ENCODE measurements at regions not wholly inside any gene's neighbourhood (a gene's known extent, or its start where the extent isn't known, plus 50 kb on each side); places are given as distances from the start of the nearest gene placed in this dataset.

DNA sequence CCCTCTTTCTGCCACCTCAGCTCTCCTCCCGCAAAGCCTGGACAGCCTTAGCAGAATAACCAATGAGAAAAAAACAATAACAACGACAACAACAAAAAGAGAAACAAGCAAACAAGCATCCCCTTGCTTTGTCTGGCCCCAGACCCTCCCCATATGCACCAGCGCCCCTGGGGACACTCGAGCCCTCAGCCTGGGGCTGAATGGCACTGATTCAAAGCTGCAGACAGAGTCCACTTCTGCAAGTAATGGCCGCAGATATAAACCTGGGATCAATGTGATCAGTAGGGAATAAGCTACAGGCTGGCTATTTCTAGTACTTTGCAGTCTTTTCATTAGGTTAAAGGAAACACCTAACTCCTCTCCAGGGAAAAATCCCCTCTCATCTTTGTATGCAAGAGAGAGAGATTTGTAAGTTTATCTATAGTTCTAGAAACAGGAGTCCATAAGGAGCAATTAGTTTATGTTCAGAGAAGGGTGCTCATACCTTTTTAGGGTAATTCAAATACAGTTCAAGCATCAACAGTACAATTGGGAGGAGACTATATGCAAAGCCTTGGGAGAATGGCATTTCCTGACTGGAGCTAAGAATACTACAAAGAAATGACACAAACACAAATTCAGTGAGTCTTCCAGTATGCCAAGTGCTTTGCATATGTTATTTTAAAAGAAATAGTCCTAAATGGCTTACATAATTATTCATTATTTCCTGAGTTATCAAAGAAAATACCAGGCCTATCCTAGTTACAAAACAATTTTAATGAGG is 122.3 kb upstream of the DDX18 start:
- FAIRE-seq = no peak
- no peak for DNase-seq (ENCODE audit: low spot score in 2 of 2)

DNA sequence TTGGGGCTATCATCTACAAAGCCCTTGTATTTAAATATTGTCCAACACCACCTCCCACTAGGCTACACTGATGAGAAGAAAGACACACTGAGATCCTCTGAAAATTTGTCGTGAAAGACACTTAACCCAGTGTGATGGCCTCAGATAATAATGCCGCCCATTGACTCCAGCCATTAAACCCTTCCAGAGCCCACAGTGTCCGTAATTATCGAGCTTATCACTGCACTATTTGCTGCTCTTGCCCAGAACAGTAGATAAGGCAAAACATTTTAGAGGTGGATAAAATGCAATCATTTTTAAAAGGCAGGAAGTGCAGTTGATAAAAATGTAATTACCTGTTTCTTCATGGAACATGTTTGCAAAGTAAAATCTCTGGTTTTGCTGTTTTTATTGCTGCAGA is 121.3 kb upstream of the DDX18 start:
- DNase-seq (ENCODE audit: low spot score in 2 of 2) (no peak), FAIRE-seq (no peak)

DNA sequence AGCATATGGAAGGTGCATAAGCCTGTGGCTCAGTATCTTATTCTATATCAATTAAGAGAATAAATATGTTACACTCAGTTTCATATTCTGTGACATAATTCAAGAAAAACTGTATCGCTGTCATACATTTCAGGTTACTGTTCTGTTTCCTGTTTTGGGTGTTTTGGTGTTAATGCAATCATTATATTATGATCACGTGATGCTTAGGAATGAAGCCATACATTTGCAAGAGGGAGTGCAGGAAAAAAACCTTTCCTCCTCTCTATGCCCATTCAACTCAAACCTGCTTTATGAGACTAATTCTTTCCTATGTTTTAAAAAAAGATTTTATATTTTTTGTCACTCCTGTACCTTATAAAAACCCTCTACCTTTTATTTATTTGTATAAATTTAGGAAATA is 120.8 kb upstream of the DDX18 start:
- DNase-seq (ENCODE audit: low spot score in 2 of 2) = no peak
- no peak for FAIRE-seq

DNA sequence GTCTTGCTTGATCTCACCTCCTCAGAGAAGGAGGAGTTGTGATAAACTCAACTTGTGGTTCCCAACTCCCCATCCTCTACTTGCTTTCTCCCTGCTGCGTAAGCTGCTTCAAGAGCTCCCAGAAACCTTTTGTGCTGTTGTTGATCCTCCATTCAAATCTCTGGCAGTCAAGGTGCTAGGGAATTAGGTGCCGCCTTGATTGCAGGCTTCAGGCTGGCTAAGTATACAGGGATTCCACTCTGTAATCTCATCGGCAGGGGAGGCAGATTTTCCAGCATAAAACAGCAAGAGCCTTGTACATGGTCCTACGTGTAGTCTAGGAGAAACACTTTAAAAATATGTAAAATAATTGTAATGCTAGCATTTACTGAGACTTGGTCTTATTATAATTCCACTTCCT is 116.2 kb upstream of the DDX18 start:
- DNase-seq (ENCODE audit: low spot score in 2 of 2) (no peak), FAIRE-seq (no peak)

DNA sequence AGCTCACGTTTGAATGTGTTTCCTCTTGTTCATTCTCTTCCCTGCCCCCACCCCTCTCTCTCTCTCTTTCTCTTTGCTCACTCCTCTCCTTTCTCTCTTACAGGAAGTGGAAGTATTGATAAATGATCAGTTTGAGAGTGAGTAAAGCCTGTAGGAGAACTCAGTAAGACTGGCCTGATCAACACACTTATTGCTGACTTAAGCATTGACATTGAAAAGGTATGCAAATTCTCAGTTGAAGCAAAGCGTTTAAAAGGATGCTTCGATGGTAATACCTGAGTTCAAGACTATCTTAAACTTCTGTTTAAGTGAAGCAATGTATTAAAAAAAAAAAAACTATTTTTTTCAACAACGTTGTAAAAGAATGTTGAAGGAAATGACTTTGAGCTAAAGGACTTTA is 115.7 kb upstream of the DDX18 start:
- FAIRE-seq (no peak), DNase-seq (ENCODE audit: low spot score in 2 of 2) (no peak)

DNA sequence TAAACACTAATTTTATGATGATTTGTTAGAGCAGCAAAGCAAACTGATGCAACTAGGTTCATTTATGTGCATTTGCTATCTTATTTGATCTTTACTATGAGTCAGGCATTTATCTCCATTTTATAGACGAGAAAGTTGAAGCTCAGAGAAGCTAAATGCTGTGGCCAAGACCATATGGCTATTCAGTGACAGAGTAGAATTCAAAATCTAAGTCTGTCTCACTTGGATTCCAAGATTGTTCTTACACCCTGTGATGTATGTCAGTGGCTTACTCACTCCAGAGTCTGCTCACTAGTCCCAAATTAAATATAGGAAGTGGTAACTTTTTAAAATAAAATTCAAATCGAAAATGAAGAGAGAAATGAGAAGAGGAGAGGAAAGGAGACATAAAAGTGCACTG is 114.0 kb upstream of the DDX18 start:
- DNase-seq (ENCODE audit: low spot score in 2 of 2) = no peak
- no peak for FAIRE-seq

DNA sequence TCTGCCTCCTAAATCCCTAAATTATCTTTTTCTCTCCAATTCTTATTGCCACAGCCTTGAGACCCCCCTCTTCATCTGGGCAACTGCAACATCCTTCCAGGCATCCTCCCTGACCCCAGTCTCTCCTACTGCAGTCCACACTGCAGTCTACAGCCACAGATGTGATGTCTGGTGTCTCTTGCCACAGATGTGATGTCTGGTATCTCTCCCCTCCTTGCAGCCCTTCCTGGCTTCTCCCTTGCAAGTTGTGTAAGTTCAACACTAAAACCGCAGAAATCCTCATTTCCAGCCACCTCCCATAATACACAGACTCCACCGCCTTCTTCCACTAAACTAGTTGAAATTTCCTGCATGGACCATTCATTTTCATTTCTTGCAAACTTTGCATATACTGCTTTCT is 113.1 kb upstream of the DDX18 start:
- no peak for FAIRE-seq
- DNase-seq (ENCODE audit: low spot score in 2 of 2) = no peak

DNA sequence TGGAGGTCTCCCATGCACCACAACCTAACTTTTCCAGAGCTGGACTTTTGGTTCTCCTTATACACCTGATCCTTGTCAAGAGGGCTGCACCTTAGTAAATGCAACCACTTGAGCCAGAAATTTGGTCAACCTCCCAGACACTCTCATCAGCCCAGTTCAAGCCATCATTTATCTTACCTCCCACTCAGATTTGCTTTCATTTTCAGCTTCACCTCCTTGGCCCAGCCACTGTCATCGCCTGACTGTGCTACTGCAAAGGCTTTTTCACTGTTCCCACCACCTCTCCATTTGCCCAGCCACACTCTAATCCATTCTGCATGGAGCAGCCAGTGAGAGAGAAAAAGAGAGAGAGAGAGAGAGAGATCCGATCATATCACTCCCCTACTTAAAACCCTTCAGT is 112.4 kb upstream of the DDX18 start:
- no peak for DNase-seq (ENCODE audit: low spot score in 2 of 2)
- FAIRE-seq = no peak

DNA sequence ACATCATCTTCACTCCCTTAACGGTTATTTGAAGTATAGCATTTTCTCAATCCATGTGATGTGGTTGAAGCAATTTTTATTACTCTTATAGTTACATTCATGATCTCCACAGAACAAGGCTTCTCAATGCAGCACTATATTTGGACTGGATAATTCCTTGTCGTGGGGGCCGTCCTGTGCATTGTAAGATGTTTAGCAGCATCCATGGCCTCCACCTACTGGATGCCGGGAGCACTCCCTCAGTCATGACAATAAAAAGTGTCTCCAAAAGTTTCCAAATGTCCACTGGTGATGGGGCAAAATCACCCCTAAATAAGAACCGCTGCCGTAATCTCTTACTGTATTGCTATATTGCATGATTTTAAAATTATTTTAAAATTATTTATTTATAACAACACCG is 110.6 kb upstream of the DDX18 start:
- FAIRE-seq (no peak), DNase-seq (ENCODE audit: low spot score in 2 of 2) (no peak)

DNA sequence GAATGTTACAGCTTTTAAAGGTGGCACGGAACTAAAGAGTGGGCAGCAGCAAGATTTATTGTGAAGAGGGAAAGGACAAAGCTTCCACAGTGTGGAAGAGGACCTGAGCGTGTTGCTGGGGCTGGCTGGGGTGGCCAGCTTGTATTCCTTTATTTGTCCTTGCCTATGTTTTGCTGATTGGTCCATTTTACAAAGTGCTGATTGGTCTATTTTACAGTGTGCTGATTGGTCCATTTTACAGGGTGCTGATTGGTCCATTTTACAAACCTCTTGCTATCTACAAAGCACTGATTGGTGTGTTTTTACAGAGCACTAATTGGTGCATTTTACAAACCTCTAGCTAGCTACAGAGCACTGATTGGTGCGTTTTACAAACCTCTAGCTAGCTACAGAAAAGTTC is 109.7 kb upstream of the DDX18 start:
- DNase-seq (ENCODE audit: low spot score in 2 of 2) = no peak
- no peak for FAIRE-seq

DNA sequence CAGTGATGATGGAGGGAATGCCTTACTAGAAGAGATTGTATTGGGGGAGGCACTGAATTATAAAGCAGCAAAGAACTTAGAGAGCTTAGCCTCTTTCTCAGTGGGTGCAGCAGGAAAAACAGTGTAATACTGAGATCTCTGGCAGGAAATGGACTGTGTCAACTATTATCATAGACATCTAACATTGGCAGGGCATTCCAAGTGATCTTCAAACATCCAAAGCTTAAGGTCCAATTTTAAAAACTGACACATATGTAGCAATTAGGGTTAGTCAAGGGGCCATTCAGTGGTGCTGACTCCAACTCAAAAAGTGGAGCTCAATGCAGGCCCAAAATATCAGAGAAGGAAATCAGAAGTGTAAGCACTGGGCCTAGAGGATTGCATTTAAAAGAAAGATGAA is 106.6 kb upstream of the DDX18 start:
- DNase-seq (ENCODE audit: low spot score in 2 of 2) (no peak), FAIRE-seq (no peak)

DNA sequence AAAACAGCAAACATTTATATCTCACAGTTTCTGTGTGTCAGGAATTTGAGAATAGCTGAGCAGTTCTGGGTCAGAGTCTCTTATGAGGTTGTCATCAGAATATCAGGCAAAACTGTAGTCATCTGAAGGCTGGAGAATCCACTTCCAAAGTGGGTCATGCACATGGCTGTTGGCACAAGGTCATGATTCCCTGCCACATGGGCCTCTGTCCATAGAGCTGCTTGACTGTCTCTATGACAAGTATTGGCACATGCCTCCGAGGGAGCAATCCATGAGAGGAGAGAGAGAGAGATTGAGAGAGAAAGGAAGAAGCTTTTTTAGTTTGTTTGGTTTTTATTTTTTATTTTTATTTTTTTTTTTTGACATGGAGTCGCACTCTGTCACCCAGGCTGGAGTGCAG is 101.8 kb upstream of the DDX18 start:
- FAIRE-seq (no peak), DNase-seq (ENCODE audit: low spot score in 2 of 2) (no peak)

DNA sequence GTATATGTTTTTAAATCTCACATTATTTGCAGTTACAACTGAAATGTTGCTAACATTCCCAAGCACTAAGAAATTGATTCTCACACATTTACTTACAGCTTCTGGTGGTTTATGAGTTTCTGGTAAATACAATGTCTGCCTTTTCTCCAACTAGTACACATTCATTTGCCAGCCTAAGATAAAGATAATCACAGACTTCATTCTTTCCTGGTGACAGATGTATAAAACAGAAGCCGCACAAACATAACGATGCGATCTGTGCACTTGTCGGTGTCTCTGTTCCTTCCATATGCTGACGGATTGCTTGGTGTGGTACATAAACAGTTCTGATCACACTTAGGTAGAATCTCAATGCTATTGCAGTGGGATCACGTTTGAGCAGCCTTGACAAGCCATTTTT is 100.4 kb upstream of the DDX18 start:
- FAIRE-seq (no peak), DNase-seq (ENCODE audit: low spot score in 2 of 2) (no peak)

DNA sequence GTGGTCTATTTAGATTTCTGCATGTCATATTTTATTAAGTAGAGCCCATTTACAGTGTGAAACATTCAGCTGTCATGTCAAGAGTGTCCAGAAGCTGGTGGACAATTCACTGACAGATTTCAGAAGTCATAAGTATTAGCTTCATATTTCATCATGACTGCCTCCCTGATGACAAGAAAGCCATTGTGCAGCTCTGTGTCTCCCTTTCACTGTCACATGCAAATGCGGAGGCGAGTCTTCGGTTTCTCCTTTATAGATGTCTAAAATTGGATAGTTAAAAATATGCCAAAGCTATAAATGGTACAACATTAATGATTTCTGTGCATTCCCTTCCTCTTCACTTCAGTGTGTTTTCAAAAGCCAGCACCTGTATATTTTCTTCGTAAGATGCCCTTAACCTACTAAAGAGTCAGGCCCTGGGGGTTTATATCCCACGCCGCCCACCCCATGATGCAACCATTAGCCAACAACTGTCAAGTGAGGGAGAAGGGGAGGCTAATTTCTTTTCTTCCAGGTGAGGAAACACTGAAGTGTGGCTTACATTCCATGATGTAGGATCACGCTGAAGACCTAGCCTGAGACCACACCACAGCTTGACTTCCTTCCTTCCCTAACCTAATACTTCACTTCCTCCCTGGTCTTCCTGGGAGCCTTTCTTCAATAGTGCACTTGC is 99.6 kb upstream of the DDX18 start:
- DNase-seq (ENCODE audit: low spot score in 2 of 2) = no peak
- FAIRE-seq = no peak

DNA sequence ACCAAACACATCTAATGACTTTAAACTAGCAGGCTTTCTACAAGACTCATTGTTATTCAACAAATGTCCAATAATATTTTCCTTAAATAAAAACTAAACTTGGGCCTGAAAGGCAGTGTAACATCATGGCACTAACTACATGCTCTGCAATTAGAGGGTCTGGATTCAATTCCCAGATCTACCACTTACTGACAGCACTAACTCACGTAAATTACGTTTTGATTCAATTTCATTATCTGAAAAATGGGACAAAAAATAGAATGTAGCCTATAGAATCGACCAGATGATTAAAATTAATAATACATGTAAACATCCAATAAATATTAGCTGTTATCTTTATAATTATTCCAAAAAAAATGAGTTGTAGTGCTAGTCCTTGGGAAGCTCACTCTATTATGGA is 98.0 kb upstream of the DDX18 start:
- no peak for FAIRE-seq
- DNase-seq (ENCODE audit: low spot score in 2 of 2) = no peak

DNA sequence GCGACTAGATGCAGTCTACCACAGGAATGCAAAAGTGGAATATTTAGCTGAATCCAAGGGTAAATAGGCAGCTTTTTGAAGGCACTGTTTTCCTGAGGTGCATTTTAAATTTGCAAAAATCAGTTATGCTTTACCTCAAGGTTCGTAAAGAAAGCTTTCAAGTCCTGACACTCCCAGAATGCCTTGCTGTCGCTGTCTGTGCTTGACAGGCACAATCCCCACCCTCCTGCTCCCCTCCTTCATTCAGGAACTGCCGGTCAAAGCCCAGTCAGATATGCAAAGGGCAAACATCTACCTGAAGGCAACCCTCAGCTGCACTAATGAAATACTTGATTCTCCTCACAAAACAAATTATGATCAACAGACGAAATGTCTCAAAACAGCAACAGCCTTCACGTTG is 97.4 kb upstream of the DDX18 start:
- DNase-seq (ENCODE audit: low spot score in 2 of 2) (no peak), FAIRE-seq (no peak)

DNA sequence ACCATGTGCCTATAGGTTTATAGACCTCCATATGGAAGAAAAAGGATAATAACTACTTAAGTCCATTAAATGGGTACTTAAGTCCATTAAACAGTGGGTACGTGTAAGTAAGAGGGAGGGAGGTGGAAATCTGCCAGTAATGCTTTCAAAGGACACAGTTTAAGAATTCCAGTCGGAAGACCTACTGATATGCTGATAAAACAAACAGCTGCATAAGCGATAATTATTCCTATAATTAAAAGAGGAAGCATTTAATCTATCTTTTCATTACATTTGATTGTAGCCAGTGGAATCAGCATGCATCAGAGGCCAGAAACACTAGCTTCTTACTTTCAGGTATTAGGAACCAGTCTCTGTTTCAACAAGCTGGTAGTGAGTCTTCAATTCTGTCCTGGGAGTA is 96.4 kb upstream of the DDX18 start:
- DNase-seq (ENCODE audit: low spot score in 2 of 2) (no peak), FAIRE-seq (no peak)

DNA sequence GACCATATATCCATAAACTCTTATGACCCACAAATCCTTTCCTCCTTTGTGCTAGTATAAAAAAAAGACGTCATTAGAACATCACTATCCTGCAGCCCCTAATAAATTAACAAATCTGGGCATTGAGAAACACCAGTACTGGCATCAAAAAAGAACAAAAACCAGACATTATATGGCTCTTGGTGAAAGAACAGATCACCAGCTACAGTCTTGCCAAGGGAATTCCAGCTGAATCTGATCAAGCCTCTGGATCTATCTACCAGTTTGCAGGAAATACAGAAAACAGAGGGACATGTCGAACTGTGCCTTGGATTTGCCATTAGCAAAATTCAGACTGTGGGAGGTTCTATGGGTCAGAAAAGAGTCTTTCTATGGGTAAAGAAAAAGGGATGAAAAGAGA is 93.7 kb upstream of the DDX18 start:
- FAIRE-seq (no peak), DNase-seq (ENCODE audit: low spot score in 2 of 2) (no peak)

DNA sequence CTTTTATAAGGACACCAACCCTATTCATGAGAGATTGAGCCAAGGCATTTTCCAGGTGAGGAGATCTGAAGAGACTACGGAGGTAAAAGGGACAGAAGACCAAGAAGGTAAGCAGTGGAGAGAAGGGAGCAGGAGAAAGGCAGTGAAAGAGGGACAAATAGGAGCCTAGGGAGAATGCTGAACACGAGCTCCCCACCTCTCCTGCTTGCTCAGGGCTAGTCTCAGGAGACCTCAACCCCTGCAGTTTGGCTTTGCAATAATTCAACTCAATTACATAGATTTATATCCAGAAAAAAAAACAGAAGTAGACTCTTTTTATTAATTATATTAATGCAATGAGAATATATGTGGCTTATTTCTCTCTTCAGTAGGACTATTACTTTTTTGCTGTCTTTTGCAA is 91.0 kb upstream of the DDX18 start:
- FAIRE-seq (no peak), DNase-seq (ENCODE audit: low spot score in 2 of 2) (no peak)

DNA sequence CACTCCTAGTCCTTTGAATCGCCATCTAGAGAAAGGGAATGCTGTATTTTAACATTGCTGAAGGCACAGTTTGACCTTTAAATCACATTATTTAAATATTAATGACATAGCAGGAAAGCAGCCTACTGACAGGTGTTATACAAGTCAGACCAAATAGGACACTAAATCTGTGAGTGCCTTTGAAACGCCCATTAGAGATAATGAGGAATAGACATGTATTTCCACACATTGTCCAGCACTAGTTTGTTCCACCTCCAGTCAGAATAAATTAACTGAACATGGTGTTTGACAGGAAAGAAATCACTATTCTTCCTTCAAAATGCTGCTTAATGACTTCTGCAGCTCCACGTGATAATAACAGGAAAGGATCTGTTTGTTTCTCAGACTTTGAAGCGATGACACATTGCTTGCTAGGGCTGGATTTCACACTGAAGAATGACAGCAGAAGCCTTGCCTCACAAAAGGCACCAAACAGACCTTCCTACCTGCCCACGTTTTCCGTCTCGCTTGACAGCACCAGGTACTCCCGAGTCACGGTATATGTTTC is 90.5 kb upstream of the DDX18 start:
- no peak for FAIRE-seq
- DNase-seq (ENCODE audit: low spot score in 2 of 2) = no peak

DNA sequence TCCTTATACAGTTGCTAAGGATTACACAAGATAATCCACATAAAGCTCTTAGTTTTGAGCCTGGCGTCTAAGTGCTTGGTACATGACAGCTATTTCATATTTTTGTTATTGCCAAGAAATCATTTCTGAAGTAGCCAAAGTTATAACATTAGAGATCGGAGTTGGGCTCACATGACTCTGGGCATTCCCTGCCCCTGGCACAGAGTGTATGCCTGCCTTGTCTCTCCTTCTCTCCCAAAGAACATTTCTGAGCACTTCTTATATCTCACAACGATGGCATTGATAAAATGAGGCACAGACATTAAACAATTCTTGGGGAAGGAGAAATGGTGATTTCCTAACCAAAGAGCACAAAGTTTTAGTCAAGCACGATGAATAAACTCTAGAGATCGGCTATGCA is 87.7 kb upstream of the DDX18 start:
- no peak for DNase-seq (ENCODE audit: low spot score in 2 of 2)
- FAIRE-seq = no peak

DNA sequence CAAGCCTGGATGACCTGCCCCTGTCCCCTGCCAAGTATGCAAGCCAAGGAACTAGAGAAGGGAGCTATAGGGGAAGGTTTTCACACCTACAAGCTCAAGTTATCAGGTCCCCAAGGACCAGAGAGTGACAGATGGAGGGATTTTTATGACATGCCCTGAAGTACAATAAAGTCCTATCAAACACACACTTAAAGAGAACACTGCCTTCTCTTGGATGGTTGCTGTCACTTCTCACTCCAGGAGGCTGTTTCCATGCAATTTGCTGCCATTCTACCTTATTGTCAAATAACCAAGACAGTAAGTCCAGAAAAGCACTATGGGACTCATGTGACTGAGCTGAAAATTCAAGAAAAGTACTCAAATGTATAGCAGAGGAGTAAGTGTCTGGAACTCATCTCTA is 76.6 kb upstream of the DDX18 start:
- DNase-seq (ENCODE audit: low spot score in 2 of 2) (no peak), FAIRE-seq (no peak)
